Renal cortex interstitium (tissue), 11 donors: ENCODE measurements at regions not wholly inside any gene's neighbourhood (a gene's known extent, or its start where the extent isn't known, plus 50 kb on each side); places are given as distances from the start of the nearest gene placed in this dataset.

Experiments
- DNase-seq, 11 donors: peaks; one replicate each; pipeline ENCODE4 v3.0.0-alpha.2; 2013; ENCODE audit warnings: low read depth in 9 of 11, low spot score in 4 of 11; ENCODE audit errors: extremely low read depth in 1 of 11

- DNase-seq = no peak
These were observed 137.8 kb upstream of the GATA6 start for GRCh38 chr18:22031611-22032010.

GRCh38 chr18:22032392-22032961, 136.9 kb upstream of the GATA6 start:
- no peak for DNase-seq

GRCh38 chr18:22033085-22033484, 136.3 kb upstream of the GATA6 start:
- DNase-seq = no peak

- DNase-seq = no peak
These were observed 135.1 kb upstream of the GATA6 start for GRCh38 chr18:22034276-22034675.

GRCh38 chr18:22040533-22040932, 128.9 kb upstream of the GATA6 start:
- DNase-seq = no peak

- DNase-seq = no peak
These were observed 125.6 kb upstream of the GATA6 start for GRCh38 chr18:22043837-22044236.

- no peak for DNase-seq
These were observed 124.7 kb upstream of the GATA6 start for GRCh38 chr18:22044474-22045220.

GRCh38 chr18:22045221-22045918, 124.0 kb upstream of the GATA6 start:
- DNase-seq = no peak

- no peak for DNase-seq
These were observed 122.9 kb upstream of the GATA6 start for GRCh38 chr18:22046473-22046872.

GRCh38 chr18:22047485-22047884, 121.9 kb upstream of the GATA6 start:
- DNase-seq = no peak

- DNase-seq = no peak
These were observed 121.2 kb upstream of the GATA6 start for GRCh38 chr18:22048221-22048620.

- DNase-seq = no peak
These were observed 120.3 kb upstream of the GATA6 start for GRCh38 chr18:22048932-22049615.

- no peak for DNase-seq
These were observed 116.8 kb upstream of the GATA6 start for GRCh38 chr18:22052405-22053105.

- no peak for DNase-seq
These were observed 113.7 kb upstream of the GATA6 start for GRCh38 chr18:22055466-22056238.

GRCh38 chr18:22056950-22057349, 112.4 kb upstream of the GATA6 start:
- no peak for DNase-seq

- no peak for DNase-seq
These were observed 111.4 kb upstream of the GATA6 start for GRCh38 chr18:22057908-22058527.

- no peak for DNase-seq
These were observed 109.0 kb upstream of the GATA6 start for GRCh38 chr18:22060361-22060760.

- no peak for DNase-seq
These were observed 106.3 kb upstream of the GATA6 start for GRCh38 chr18:22063102-22063501.
